Stomach (tissue), 8 donors: ENCODE measurements at regions not wholly inside any gene's neighbourhood (a gene's known extent, or its start where the extent isn't known, plus 50 kb on each side); places are given as distances from the start of the nearest gene placed in this dataset.

Source experiments
- DNase-seq, 2 donors: peaks; one replicate each; pipeline versions ENCODE4 v3.0.0 to v3.0.0-alpha.2; 2013 to 2019
- H3K27ac ChIP-seq, 5 donors: fragments of 200-600 bp in 4 of 5; sonication (generic) in 4 of 5; one replicate each; pipeline ENCODE4 v1.5.1; 2013 to 2019; ENCODE audit warnings: mild to moderate bottlenecking in 1 of 5, moderate library complexity in 1 of 5
- H3K27me3 ChIP-seq, 3 donors: fragments of 200-600 bp; sonication (generic); one replicate each; pipeline ENCODE4 v1.5.1; 2017 to 2019; ENCODE audit warnings: mixed run types in 1 of 3
- H3K36me3 ChIP-seq, 4 donors: fragments of 200-600 bp; sonication (generic); 1 replicate in 3 of 4; 2 replicates in 1 of 4; pipeline ENCODE4 v1.5.1; 2016 to 2019
- H3K4me1 ChIP-seq, 4 donors: fragments of 200-600 bp; sonication (generic); one replicate each; pipeline ENCODE4 v1.5.1; 2016 to 2019
- H3K4me3 ChIP-seq, 4 donors: fragments of 200-600 bp; sonication (generic) in 3 of 4; one replicate each; pipeline ENCODE4 v1.5.1; 2016 to 2019; ENCODE audit warnings: mild to moderate bottlenecking in 1 of 4
- H3K9me3 ChIP-seq, 4 donors: fragments of 200-600 bp; sonication (generic); one replicate each; pipeline ENCODE4 v1.5.1; 2016 to 2019
- CTCF ChIP-seq, 7 experiments: fragments of 450-650 bp in 4 of 7; fragments of 200-600 bp in 3 of 7; sonication (generic) in 3 of 7; IDR thresholded peaks; one replicate each; pipeline ENCODE4 v1.5.1; 2016 to 2019; ENCODE audit warnings: antibody characterized with exemption in 7 of 7, control low read depth in 2 of 7, mild to moderate bottlenecking in 1 of 7
- EP300 ChIP-seq: sonication (generic); formaldehyde crosslinking; IDR thresholded peaks from one replicate; pipeline ENCODE4 v1.6.1; 2017; ENCODE audit warnings: antibody characterized with exemption
- POLR2A ChIP-seq, 4 donors: fragments of 450-650 bp; IDR thresholded peaks; one replicate each; pipeline ENCODE4 v1.6.1; 2016; ENCODE audit warnings: antibody characterized with exemption in 4 of 4, control low read depth in 2 of 4, mild to moderate bottlenecking in 1 of 4, moderate library complexity in 1 of 4
- POLR2AphosphoS5 ChIP-seq, 3 donors: sonication (generic); formaldehyde crosslinking; IDR thresholded peaks; one replicate each; pipeline ENCODE4 v1.6.1; 2016; ENCODE audit warnings: antibody characterized with exemption in 3 of 3
- WGBS, 5 donors: extraction: QIAGEN DNeasy Blood & Tissue Kit in 3 of 5; methylation state at CpG; one replicate each; pipeline versions ENCODE4 v1.1.5 to v1.1.7; 2013 to 2018; 5-methylcytosine and 5-hydroxymethylcytosine counted together
- intact Hi-C: fragments of 100-400 bp; cut with DNase I; formaldehyde crosslinking; loops from one replicate; pipeline ENCODE4 v1.15.1; 2023; ENCODE audit warnings: low total_unique reads
- donor health status: healthy with polysubstance abuse.
- donor health status: Bipolar disorder and iron deficiency.
- donor health status: healthy.

- TF ChIP-seq CTCF (IDR thresholded peaks at IDR 0.05) (no peak), POLR2A (IDR thresholded peaks at IDR 0.05) (no peak), POLR2AphosphoS5 (IDR thresholded peaks at IDR 0.05) (no peak), EP300 (no peak)
- 87 to 92% (median 90%) methylated on average over 8 of the region's 8 CpGs for WGBS, 5 donors
Measured at GRCh38 chr4:178142724-178143123, 700.5 kb upstream of the AGA start.

GRCh38 chr4:178148106-178148505, 705.9 kb upstream of the AGA start:
- H3K27ac ChIP-seq: no peak overlapping the region
- H3K27me3 ChIP-seq: no peaks in the 10 kb centered on the region
- TF ChIP-seq EP300 (no peak), POLR2AphosphoS5 (IDR thresholded peaks at IDR 0.05) (no peak), POLR2A (IDR thresholded peaks at IDR 0.05) (no peak), CTCF (IDR thresholded peaks at IDR 0.05) (no peak)
- H3K9me3 ChIP-seq: peaks cover 0 to 9% (median 0%) of the 10 kb centered on the region in 4 donors
- DNase-seq: no peak
- H3K4me3 ChIP-seq: no peak overlapping the region
- intact Hi-C loops: no loop called here
- no peaks in the 10 kb centered on the region for H3K4me1 ChIP-seq
- H3K36me3 ChIP-seq: no peaks in the 10 kb centered on the region
- 64 to 87% (median 84%) methylated on average over 2 of the region's 2 CpGs for WGBS, 5 donors

More at GRCh38 chr4:178142724-178143123, 700.5 kb upstream of the AGA start:
- intact Hi-C loops: no loop called here
- Histone ChIP-seq H3K27me3 (no peaks in the 10 kb centered on the region), H3K9me3 (peaks cover 0 to 38% (median 4%) of the 10 kb centered on the region in 4 donors), H3K27ac (no peak overlapping the region), H3K4me1 (no peaks in the 10 kb centered on the region), H3K36me3 (no peaks in the 10 kb centered on the region), H3K4me3 (no peak overlapping the region)
- DNase-seq: no peak

- no peak overlapping the region for H3K4me3 ChIP-seq
- H3K36me3 ChIP-seq: no peaks in the 10 kb centered on the region
- TF ChIP-seq EP300 (no peak), CTCF (IDR thresholded peaks at IDR 0.05) (no peak), POLR2A (IDR thresholded peaks at IDR 0.05) (no peak), POLR2AphosphoS5 (IDR thresholded peaks at IDR 0.05) (no peak)
- no peak for DNase-seq
- no peak overlapping the region for H3K27ac ChIP-seq
- WGBS, 5 donors: 64 to 68% (median 65%) methylated on average over 11 of the region's 11 CpGs
- no peaks in the 10 kb centered on the region for H3K4me1 ChIP-seq
- intact Hi-C loops: no loop called here
- no peaks in the 10 kb centered on the region for H3K27me3 ChIP-seq
- H3K9me3 ChIP-seq: peaks cover 0 to 13% (median 11%) of the 10 kb centered on the region in 4 donors
Measured at GRCh38 chr4:178165251-178165950, 723.2 kb upstream of the AGA start.

- TF ChIP-seq POLR2A (IDR thresholded peaks at IDR 0.05): no peak
- TF ChIP-seq EP300: no peak
- no peak for TF ChIP-seq POLR2AphosphoS5 (IDR thresholded peaks at IDR 0.05)
- TF ChIP-seq CTCF (IDR thresholded peaks at IDR 0.05): no peak
- H3K27ac ChIP-seq: no peak overlapping the region
- H3K4me1 ChIP-seq: no peaks in the 10 kb centered on the region
- 28 to 48% (median 41%) methylated on average over 5 of the region's 5 CpGs for WGBS, 5 donors
- H3K27me3 ChIP-seq: no peaks in the 10 kb centered on the region
- H3K4me3 ChIP-seq: no peak overlapping the region
- intact Hi-C loops: no loop called here
- H3K9me3 ChIP-seq: peaks cover 0 to 8% (median 6%) of the 10 kb centered on the region in 4 donors
- H3K36me3 ChIP-seq: no peaks in the 10 kb centered on the region
- DNase-seq: no peak
Measured at GRCh38 chr4:178165951-178166308, 723.7 kb upstream of the AGA start.
